Liver (tissue), 8 donors: ENCODE measurements at regions not wholly inside any gene's neighbourhood (a gene's known extent, or its start where the extent isn't known, plus 50 kb on each side); places are given as distances from the start of the nearest gene placed in this dataset.

Experiments used
- DNase-seq: peaks from one replicate; pipeline ENCODE4 v3.0.0-alpha.2; 2017; ENCODE audit warnings: low spot score
- H3K27ac ChIP-seq, 2 donors: one replicate each; pipeline ENCODE4 v1.7.0; 2013; ENCODE audit warnings: inconsistent platforms in 2 of 2, low read length in 2 of 2, control low read depth in 1 of 2, low read depth in 1 of 2, mild to moderate bottlenecking in 1 of 2
- H3K27me3 ChIP-seq, 4 donors: one replicate each; pipeline versions ENCODE4 v1.6.1 to v1.7.0; 2013; ENCODE audit warnings: low read length in 3 of 4, inconsistent platforms in 1 of 4, mild to moderate bottlenecking in 1 of 4, moderate library complexity in 1 of 4; ENCODE audit not compliant: control insufficient read depth in 4 of 4, insufficient read depth in 4 of 4
- H3K36me3 ChIP-seq, 4 donors: one replicate each; pipeline versions ENCODE4 v1.6.1 to v1.7.0; 2013; ENCODE audit warnings: low read length in 3 of 4, mild to moderate bottlenecking in 3 of 4, low read depth in 1 of 4, moderate library complexity in 1 of 4; ENCODE audit not compliant: control insufficient read depth in 4 of 4, insufficient read depth in 3 of 4
- H3K4me1 ChIP-seq, 4 donors: one replicate each; pipeline versions ENCODE4 v1.6.1 to v1.7.0; 2013; ENCODE audit warnings: low read length in 3 of 4, mild to moderate bottlenecking in 3 of 4, moderate library complexity in 1 of 4; ENCODE audit not compliant: control insufficient read depth in 4 of 4, insufficient read depth in 4 of 4
- H3K4me3 ChIP-seq, 3 donors: one replicate each; pipeline versions ENCODE4 v1.6.1 to v1.7.0; 2013; ENCODE audit warnings: low read length in 3 of 3, control low read depth in 1 of 3, low read depth in 1 of 3, mild to moderate bottlenecking in 1 of 3
- H3K9ac ChIP-seq, 2 donors: one replicate each; pipeline ENCODE4 v1.7.0; 2013; ENCODE audit warnings: low read length in 2 of 2, mild to moderate bottlenecking in 2 of 2, moderate library complexity in 2 of 2, control low read depth in 1 of 2, low read depth in 1 of 2
- H3K9me3 ChIP-seq, 4 donors: one replicate each; pipeline versions ENCODE4 v1.6.1 to v1.7.0; 2013; ENCODE audit warnings: low read length in 3 of 4; ENCODE audit not compliant: control insufficient read depth in 4 of 4
- ATF3 ChIP-seq: IDR thresholded peaks from 2 replicates; pipeline ENCODE4 v1.6.1; 2016; ENCODE audit warnings: antibody characterized with exemption
- EGR1 ChIP-seq, 2 donors: IDR thresholded peaks; 2 replicates each; pipeline ENCODE4 v1.6.1; 2016 to 2018; ENCODE audit warnings: antibody characterized with exemption in 2 of 2, low read depth in 2 of 2
- FOXA2 ChIP-seq: IDR thresholded peaks from 2 replicates; pipeline ENCODE4 v1.6.1; 2016; ENCODE audit warnings: antibody characterized with exemption
- GABPA ChIP-seq, 2 donors: IDR thresholded peaks in 1 of 2; conservative IDR thresholded peaks in 1 of 2; 2 replicates each; pipeline ENCODE4 v1.6.1; 2016; ENCODE audit warnings: antibody characterized with exemption in 2 of 2, mild to moderate bottlenecking in 1 of 2, moderate library complexity in 1 of 2
- HNF4A ChIP-seq, 2 donors: conservative IDR thresholded peaks; 2 replicates each; pipeline ENCODE4 v1.6.1; 2016; ENCODE audit warnings: antibody characterized with exemption in 2 of 2, mild to moderate bottlenecking in 2 of 2
- HNF4G ChIP-seq: IDR thresholded peaks from 2 replicates; pipeline ENCODE4 v1.6.1; 2016; ENCODE audit warnings: antibody characterized with exemption
- JUND ChIP-seq, 2 donors: IDR thresholded peaks; 2 replicates each; pipeline ENCODE4 v1.6.1; 2016; ENCODE audit warnings: antibody characterized with exemption in 2 of 2
- NR2F2 ChIP-seq: IDR thresholded peaks from 2 replicates; pipeline ENCODE4 v1.6.1; 2016; ENCODE audit warnings: antibody characterized with exemption
- SP1 ChIP-seq: IDR thresholded peaks from 2 replicates; pipeline ENCODE4 v1.6.1; 2018; ENCODE audit warnings: antibody characterized with exemption, mild to moderate bottlenecking
- TAF1 ChIP-seq: conservative IDR thresholded peaks from 2 replicates; pipeline ENCODE4 v1.6.1; 2016; ENCODE audit warnings: antibody characterized with exemption, mild to moderate bottlenecking
- WGBS: extraction: QIAGEN DNeasy Blood & Tissue Kit; methylation state at CpG from one replicate; pipeline ENCODE4 v1.1.7; 2013; 5-methylcytosine and 5-hydroxymethylcytosine counted together
- TF ChIP-seq, protein P1 (sequence below): fragments of 150-350 bp; IDR thresholded peaks from 2 replicates; pipeline ENCODE4 v1.5.1; 2017; ENCODE audit warnings: improper control_type of control experiment, low read depth, low read length; ENCODE audit not compliant: missing input control
- TF ChIP-seq, protein P2 (sequence below): IDR thresholded peaks from 2 replicates; pipeline ENCODE4 v1.6.1; 2016; ENCODE audit warnings: antibody characterized with exemption
- donor health status: healthy.
- donor health status: healthy.
- donor health status: healthy.
- donor health status: healthy.
- donor health status: healthy.

GRCh38 chr16:62665269-62665668, 629.0 kb upstream of the CDH8 start:
- H3K4me3 ChIP-seq, result no peak overlapping the region
- H3K27me3 ChIP-seq, result peaks cover 0 to 2% (median 0%) of the 10 kb centered on the region in 4 donors
- H3K27ac ChIP-seq, result no peak overlapping the region
- H3K36me3 ChIP-seq, result no peaks in the 10 kb centered on the region
- 66% methylated on average over 1 of the region's 1 CpG for WGBS
- TF ChIP-seq HNF4G, result no peak
- no peak for TF ChIP-seq JUND (IDR thresholded peaks at IDR 0.05)
- peaks cover 0 to 3% (median 0%) of the 10 kb centered on the region in 4 donors for H3K9me3 ChIP-seq
- no peak for DNase-seq
- no peaks in the 10 kb centered on the region for H3K4me1 ChIP-seq
- no peak overlapping the region for H3K9ac ChIP-seq

- H3K9me3 ChIP-seq, result peaks cover 0 to 3% (median 0%) of the 10 kb centered on the region in 4 donors
- no peak overlapping the region for H3K4me3 ChIP-seq
- H3K36me3 ChIP-seq, result no peaks in the 10 kb centered on the region
- WGBS, result 49% methylated on average over 3 of the region's 3 CpGs
- TF ChIP-seq, protein P1, sequence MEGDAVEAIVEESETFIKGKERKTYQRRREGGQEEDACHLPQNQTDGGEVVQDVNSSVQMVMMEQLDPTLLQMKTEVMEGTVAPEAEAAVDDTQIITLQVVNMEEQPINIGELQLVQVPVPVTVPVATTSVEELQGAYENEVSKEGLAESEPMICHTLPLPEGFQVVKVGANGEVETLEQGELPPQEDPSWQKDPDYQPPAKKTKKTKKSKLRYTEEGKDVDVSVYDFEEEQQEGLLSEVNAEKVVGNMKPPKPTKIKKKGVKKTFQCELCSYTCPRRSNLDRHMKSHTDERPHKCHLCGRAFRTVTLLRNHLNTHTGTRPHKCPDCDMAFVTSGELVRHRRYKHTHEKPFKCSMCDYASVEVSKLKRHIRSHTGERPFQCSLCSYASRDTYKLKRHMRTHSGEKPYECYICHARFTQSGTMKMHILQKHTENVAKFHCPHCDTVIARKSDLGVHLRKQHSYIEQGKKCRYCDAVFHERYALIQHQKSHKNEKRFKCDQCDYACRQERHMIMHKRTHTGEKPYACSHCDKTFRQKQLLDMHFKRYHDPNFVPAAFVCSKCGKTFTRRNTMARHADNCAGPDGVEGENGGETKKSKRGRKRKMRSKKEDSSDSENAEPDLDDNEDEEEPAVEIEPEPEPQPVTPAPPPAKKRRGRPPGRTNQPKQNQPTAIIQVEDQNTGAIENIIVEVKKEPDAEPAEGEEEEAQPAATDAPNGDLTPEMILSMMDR, result no peak
- no peak for TF ChIP-seq EGR1 (IDR thresholded peaks at IDR 0.05; ENCODE audit: low read depth in 2 of 2)
- H3K27ac ChIP-seq, result no peak overlapping the region
- H3K9ac ChIP-seq, result no peak overlapping the region
- no peak for DNase-seq
- no peaks in the 10 kb centered on the region for H3K4me1 ChIP-seq
- H3K27me3 ChIP-seq, result peaks cover 0 to 2% (median 0%) of the 10 kb centered on the region in 4 donors
Observed at GRCh38 chr16:62664566-62664965, 628.3 kb upstream of the CDH8 start.

GRCh38 chr16:62661435-62661834, 625.2 kb upstream of the CDH8 start:
- Histone ChIP-seq H3K4me1 (no peaks in the 10 kb centered on the region), H3K36me3 (no peaks in the 10 kb centered on the region), H3K4me3 (no peak overlapping the region), H3K9me3 (no peaks in the 10 kb centered on the region), H3K27ac (no peak overlapping the region), H3K9ac (no peak overlapping the region), H3K27me3 (no peaks in the 10 kb centered on the region)
- TF ChIP-seq HNF4A (conservative IDR thresholded peaks at IDR 0.05) (no peak), FOXA2 (no peak), TAF1 (no peak)
- no peak for DNase-seq

GRCh38 chr16:62657116-62657515, 620.9 kb upstream of the CDH8 start:
- no peaks in the 10 kb centered on the region for H3K36me3 ChIP-seq
- TF ChIP-seq EGR1 (IDR thresholded peaks at IDR 0.05; ENCODE audit: low read depth in 2 of 2) (no peak), ATF3 (no peak), SP1 (no peak), GABPA (IDR thresholded peaks at IDR 0.05 in 1 of 2, conservative IDR thresholded peaks at IDR 0.05 in 1 of 2) (no peak), NR2F2 (no peak), HNF4A (conservative IDR thresholded peaks at IDR 0.05) (no peak)
- TF ChIP-seq, protein P1, result no peak
- TF ChIP-seq, protein P2, sequence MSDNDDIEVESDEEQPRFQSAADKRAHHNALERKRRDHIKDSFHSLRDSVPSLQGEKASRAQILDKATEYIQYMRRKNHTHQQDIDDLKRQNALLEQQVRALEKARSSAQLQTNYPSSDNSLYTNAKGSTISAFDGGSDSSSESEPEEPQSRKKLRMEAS, result no peak
- H3K27me3 ChIP-seq, result no peaks in the 10 kb centered on the region
- H3K9me3 ChIP-seq, result no peaks in the 10 kb centered on the region
- H3K4me3 ChIP-seq, result no peak overlapping the region
- no peak overlapping the region for H3K27ac ChIP-seq
- H3K9ac ChIP-seq, result no peak overlapping the region
- DNase-seq, result no peak
- no peaks in the 10 kb centered on the region for H3K4me1 ChIP-seq
